Liver (tissue), 7 donors: ENCODE measurements at regions not wholly inside any gene's neighbourhood (a gene's known extent, or its start where the extent isn't known, plus 50 kb on each side); places are given as distances from the start of the nearest gene placed in this dataset.

Source experiments
- DNase-seq: peaks from one replicate; pipeline ENCODE4 v3.0.0-alpha.2; 2017; ENCODE audit warnings: low spot score
- H3K27ac ChIP-seq, 2 donors: one replicate each; pipeline ENCODE4 v1.7.0; 2013; ENCODE audit warnings: inconsistent platforms in 2 of 2, low read length in 2 of 2, control low read depth in 1 of 2, low read depth in 1 of 2, mild to moderate bottlenecking in 1 of 2
- H3K27me3 ChIP-seq, 4 donors: one replicate each; pipeline versions ENCODE4 v1.6.1 to v1.7.0; 2013; ENCODE audit warnings: low read length in 3 of 4, inconsistent platforms in 1 of 4, mild to moderate bottlenecking in 1 of 4, moderate library complexity in 1 of 4; ENCODE audit not compliant: control insufficient read depth in 4 of 4, insufficient read depth in 4 of 4
- H3K36me3 ChIP-seq, 4 donors: one replicate each; pipeline versions ENCODE4 v1.6.1 to v1.7.0; 2013; ENCODE audit warnings: low read length in 3 of 4, mild to moderate bottlenecking in 3 of 4, low read depth in 1 of 4, moderate library complexity in 1 of 4; ENCODE audit not compliant: control insufficient read depth in 4 of 4, insufficient read depth in 3 of 4
- H3K4me1 ChIP-seq, 4 donors: one replicate each; pipeline versions ENCODE4 v1.6.1 to v1.7.0; 2013; ENCODE audit warnings: low read length in 3 of 4, mild to moderate bottlenecking in 3 of 4, moderate library complexity in 1 of 4; ENCODE audit not compliant: control insufficient read depth in 4 of 4, insufficient read depth in 4 of 4
- H3K4me3 ChIP-seq, 3 donors: one replicate each; pipeline versions ENCODE4 v1.6.1 to v1.7.0; 2013; ENCODE audit warnings: low read length in 3 of 3, control low read depth in 1 of 3, low read depth in 1 of 3, mild to moderate bottlenecking in 1 of 3
- H3K9ac ChIP-seq, 2 donors: one replicate each; pipeline ENCODE4 v1.7.0; 2013; ENCODE audit warnings: low read length in 2 of 2, mild to moderate bottlenecking in 2 of 2, moderate library complexity in 2 of 2, control low read depth in 1 of 2, low read depth in 1 of 2
- H3K9me3 ChIP-seq, 4 donors: one replicate each; pipeline versions ENCODE4 v1.6.1 to v1.7.0; 2013; ENCODE audit warnings: low read length in 3 of 4; ENCODE audit not compliant: control insufficient read depth in 4 of 4
- ATF3 ChIP-seq: IDR thresholded peaks from 2 replicates; pipeline ENCODE4 v1.6.1; 2016; ENCODE audit warnings: antibody characterized with exemption
- EGR1 ChIP-seq, 2 donors: IDR thresholded peaks; 2 replicates each; pipeline ENCODE4 v1.6.1; 2016 to 2018; ENCODE audit warnings: antibody characterized with exemption in 2 of 2, low read depth in 2 of 2
- FOXA2 ChIP-seq: IDR thresholded peaks from 2 replicates; pipeline ENCODE4 v1.6.1; 2016; ENCODE audit warnings: antibody characterized with exemption
- GABPA ChIP-seq, 2 donors: IDR thresholded peaks in 1 of 2; conservative IDR thresholded peaks in 1 of 2; 2 replicates each; pipeline ENCODE4 v1.6.1; 2016; ENCODE audit warnings: antibody characterized with exemption in 2 of 2, mild to moderate bottlenecking in 1 of 2, moderate library complexity in 1 of 2
- HNF4A ChIP-seq, 2 donors: conservative IDR thresholded peaks; 2 replicates each; pipeline ENCODE4 v1.6.1; 2016; ENCODE audit warnings: antibody characterized with exemption in 2 of 2, mild to moderate bottlenecking in 2 of 2
- HNF4G ChIP-seq: IDR thresholded peaks from 2 replicates; pipeline ENCODE4 v1.6.1; 2016; ENCODE audit warnings: antibody characterized with exemption
- JUND ChIP-seq, 2 donors: IDR thresholded peaks; 2 replicates each; pipeline ENCODE4 v1.6.1; 2016; ENCODE audit warnings: antibody characterized with exemption in 2 of 2
- MAX ChIP-seq: IDR thresholded peaks from 2 replicates; pipeline ENCODE4 v1.6.1; 2016; ENCODE audit warnings: antibody characterized with exemption
- NR2F2 ChIP-seq: IDR thresholded peaks from 2 replicates; pipeline ENCODE4 v1.6.1; 2016; ENCODE audit warnings: antibody characterized with exemption
- RAD21 ChIP-seq, 2 donors: IDR thresholded peaks; 2 replicates each; pipeline ENCODE4 v1.6.1; 2016; ENCODE audit warnings: antibody characterized with exemption in 2 of 2, mild to moderate bottlenecking in 2 of 2
- RXRA ChIP-seq, 2 donors: IDR thresholded peaks; 2 replicates each; pipeline ENCODE4 v1.6.1; 2017 to 2018; ENCODE audit warnings: antibody characterized with exemption in 2 of 2, mild to moderate bottlenecking in 1 of 2
- SP1 ChIP-seq: IDR thresholded peaks from 2 replicates; pipeline ENCODE4 v1.6.1; 2018; ENCODE audit warnings: antibody characterized with exemption, mild to moderate bottlenecking
- TAF1 ChIP-seq: conservative IDR thresholded peaks from 2 replicates; pipeline ENCODE4 v1.6.1; 2016; ENCODE audit warnings: antibody characterized with exemption, mild to moderate bottlenecking
- YY1 ChIP-seq: IDR thresholded peaks from 2 replicates; pipeline ENCODE4 v1.6.1; 2016; ENCODE audit warnings: antibody characterized with exemption, mild to moderate bottlenecking
- WGBS: extraction: QIAGEN DNeasy Blood & Tissue Kit; methylation state at CpG from one replicate; pipeline ENCODE4 v1.1.7; 2013; 5-methylcytosine and 5-hydroxymethylcytosine counted together
- TF ChIP-seq, protein P1 (sequence below): IDR thresholded peaks from 2 replicates; pipeline ENCODE4 v1.6.1; 2016; ENCODE audit warnings: antibody characterized with exemption, mild to moderate bottlenecking
- TF ChIP-seq, protein P2 (sequence below): IDR thresholded peaks from 2 replicates; pipeline ENCODE4 v1.6.1; 2016; ENCODE audit warnings: antibody characterized with exemption
- donor health status: healthy.
- donor health status: healthy.
- donor health status: healthy.
- donor health status: healthy.

DNA sequence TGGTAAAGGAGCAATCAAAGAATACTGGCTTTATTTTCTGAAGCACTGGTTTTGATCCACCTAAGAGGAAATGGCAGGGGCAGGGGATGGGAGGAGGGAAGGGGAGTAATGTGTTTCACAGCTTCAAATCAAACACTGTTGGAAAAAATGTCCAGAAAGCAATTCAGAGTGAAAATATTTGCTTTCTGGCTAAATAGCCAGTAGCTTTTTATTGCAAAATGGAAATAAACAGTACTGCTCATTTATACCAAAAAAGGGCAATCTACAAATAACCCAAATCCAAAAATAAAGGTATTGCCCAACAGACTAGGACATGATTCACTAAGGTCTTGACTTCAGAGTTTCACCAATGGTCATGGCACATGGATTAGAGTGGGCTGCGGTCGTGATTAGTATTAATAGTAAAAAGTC, 279.3 kb upstream of the THBS1 start:
- Histone ChIP-seq H3K4me3 (no peak overlapping the region), H3K27me3 (peaks cover 0 to 15% (median 0%) of the 10 kb centered on the region in 4 donors), H3K36me3 (no peaks in the 10 kb centered on the region), H3K4me1 (peaks cover 0 to 5% (median 0%) of the 10 kb centered on the region in 4 donors), H3K9me3 (no peaks in the 10 kb centered on the region), H3K9ac (no peak overlapping the region), H3K27ac (no peak overlapping the region)
- 56% methylated on average over 2 of the region's 2 CpGs for WGBS
- TF ChIP-seq GABPA (IDR thresholded peaks at IDR 0.05 in 1 of 2, conservative IDR thresholded peaks at IDR 0.05 in 1 of 2) = no peak
- TF ChIP-seq HNF4A (conservative IDR thresholded peaks at IDR 0.05) = peak in 1 of 2 donors; percentile 47
- TF ChIP-seq MAX = peak; percentile 22
- TF ChIP-seq SP1 = no peak
- peak in 1 of 2 donors; percentile 69 for TF ChIP-seq JUND (IDR thresholded peaks at IDR 0.05)
- TF ChIP-seq YY1 = peak; percentile 47
- peak in 1 of 2 donors; percentile 61 for TF ChIP-seq RXRA (IDR thresholded peaks at IDR 0.05)
- TF ChIP-seq, protein P1, sequence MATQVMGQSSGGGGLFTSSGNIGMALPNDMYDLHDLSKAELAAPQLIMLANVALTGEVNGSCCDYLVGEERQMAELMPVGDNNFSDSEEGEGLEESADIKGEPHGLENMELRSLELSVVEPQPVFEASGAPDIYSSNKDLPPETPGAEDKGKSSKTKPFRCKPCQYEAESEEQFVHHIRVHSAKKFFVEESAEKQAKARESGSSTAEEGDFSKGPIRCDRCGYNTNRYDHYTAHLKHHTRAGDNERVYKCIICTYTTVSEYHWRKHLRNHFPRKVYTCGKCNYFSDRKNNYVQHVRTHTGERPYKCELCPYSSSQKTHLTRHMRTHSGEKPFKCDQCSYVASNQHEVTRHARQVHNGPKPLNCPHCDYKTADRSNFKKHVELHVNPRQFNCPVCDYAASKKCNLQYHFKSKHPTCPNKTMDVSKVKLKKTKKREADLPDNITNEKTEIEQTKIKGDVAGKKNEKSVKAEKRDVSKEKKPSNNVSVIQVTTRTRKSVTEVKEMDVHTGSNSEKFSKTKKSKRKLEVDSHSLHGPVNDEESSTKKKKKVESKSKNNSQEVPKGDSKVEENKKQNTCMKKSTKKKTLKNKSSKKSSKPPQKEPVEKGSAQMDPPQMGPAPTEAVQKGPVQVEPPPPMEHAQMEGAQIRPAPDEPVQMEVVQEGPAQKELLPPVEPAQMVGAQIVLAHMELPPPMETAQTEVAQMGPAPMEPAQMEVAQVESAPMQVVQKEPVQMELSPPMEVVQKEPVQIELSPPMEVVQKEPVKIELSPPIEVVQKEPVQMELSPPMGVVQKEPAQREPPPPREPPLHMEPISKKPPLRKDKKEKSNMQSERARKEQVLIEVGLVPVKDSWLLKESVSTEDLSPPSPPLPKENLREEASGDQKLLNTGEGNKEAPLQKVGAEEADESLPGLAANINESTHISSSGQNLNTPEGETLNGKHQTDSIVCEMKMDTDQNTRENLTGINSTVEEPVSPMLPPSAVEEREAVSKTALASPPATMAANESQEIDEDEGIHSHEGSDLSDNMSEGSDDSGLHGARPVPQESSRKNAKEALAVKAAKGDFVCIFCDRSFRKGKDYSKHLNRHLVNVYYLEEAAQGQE = no peak
- peak; percentile 21 to 32 for TF ChIP-seq RAD21 (IDR thresholded peaks at IDR 0.05)
- TF ChIP-seq, protein P2, sequence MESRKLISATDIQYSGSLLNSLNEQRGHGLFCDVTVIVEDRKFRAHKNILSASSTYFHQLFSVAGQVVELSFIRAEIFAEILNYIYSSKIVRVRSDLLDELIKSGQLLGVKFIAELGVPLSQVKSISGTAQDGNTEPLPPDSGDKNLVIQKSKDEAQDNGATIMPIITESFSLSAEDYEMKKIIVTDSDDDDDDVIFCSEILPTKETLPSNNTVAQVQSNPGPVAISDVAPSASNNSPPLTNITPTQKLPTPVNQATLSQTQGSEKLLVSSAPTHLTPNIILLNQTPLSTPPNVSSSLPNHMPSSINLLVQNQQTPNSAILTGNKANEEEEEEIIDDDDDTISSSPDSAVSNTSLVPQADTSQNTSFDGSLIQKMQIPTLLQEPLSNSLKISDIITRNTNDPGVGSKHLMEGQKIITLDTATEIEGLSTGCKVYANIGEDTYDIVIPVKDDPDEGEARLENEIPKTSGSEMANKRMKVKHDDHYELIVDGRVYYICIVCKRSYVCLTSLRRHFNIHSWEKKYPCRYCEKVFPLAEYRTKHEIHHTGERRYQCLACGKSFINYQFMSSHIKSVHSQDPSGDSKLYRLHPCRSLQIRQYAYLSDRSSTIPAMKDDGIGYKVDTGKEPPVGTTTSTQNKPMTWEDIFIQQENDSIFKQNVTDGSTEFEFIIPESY = peak; percentile 25
- no peak for TF ChIP-seq FOXA2
- peak in 1 of 2 donors; percentile 29 for TF ChIP-seq EGR1 (IDR thresholded peaks at IDR 0.05; ENCODE audit: low read depth in 2 of 2)
- peak; percentile 78 for TF ChIP-seq NR2F2
- no peak for DNase-seq

DNA sequence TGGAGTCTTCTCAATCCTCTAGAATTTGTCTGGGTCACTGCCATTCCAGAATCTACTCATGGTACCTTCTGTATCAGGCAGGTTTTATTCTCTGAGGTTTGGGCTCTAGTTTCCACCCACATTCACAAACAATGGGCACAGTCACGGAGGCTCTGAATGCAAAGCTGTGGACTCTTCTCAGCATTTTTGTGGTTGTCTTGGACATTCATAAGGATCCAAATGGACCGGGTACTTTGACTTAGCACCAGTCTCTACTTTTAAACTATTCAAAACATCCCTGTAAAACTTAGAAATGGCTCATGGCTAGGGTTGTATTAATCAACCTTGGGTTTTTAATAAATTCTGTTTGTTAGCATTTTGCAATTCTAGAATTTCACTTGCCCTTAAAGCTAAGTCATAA, 277.9 kb upstream of the THBS1 start:
- Histone ChIP-seq H3K36me3 (no peaks in the 10 kb centered on the region), H3K27me3 (peaks cover 0 to 14% (median 0%) of the 10 kb centered on the region in 4 donors), H3K9me3 (no peaks in the 10 kb centered on the region), H3K4me1 (peaks cover 0 to 5% (median 0%) of the 10 kb centered on the region in 4 donors), H3K4me3 (no peak overlapping the region), H3K9ac (no peak overlapping the region), H3K27ac (no peak overlapping the region)
- TF ChIP-seq YY1 (no peak), HNF4G (no peak), MAX (no peak), TAF1 (no peak), ATF3 (no peak), GABPA (IDR thresholded peaks at IDR 0.05 in 1 of 2, conservative IDR thresholded peaks at IDR 0.05 in 1 of 2) (no peak), HNF4A (conservative IDR thresholded peaks at IDR 0.05) (no peak), SP1 (no peak), EGR1 (IDR thresholded peaks at IDR 0.05; ENCODE audit: low read depth in 2 of 2) (no peak), FOXA2 (no peak)
- WGBS = 91% methylated on average over 2 of the region's 2 CpGs
- no peak for DNase-seq
